ENCODE measurements at regions not wholly inside any gene's neighbourhood (a gene's known extent, or its start where the extent isn't known, plus 50 kb on each side); places are given as distances from the start of the nearest gene placed in this dataset.

GRCh38 chr6:104252276-104252675, 607.4 kb downstream of the HACE1 start:
- H3K4me3 ChIP-seq (ENCODE audit: low read depth in 2 of 2, low read length in 1 of 2), result no peak overlapping the region
- H3K9ac ChIP-seq, result no peak overlapping the region
- POLR2A ChIA-PET, result no interaction called here
- no peaks in the 10 kb centered on the region for H3F3A ChIP-seq (replicated peaks; ENCODE audit: insufficient read depth)
- H3K79me2 ChIP-seq (ENCODE audit: insufficient read depth), result no peaks in the 10 kb centered on the region
- H3K36me3 ChIP-seq (replicated peaks in 1 of 2; ENCODE audit: control insufficient read depth in 1 of 2, insufficient read depth in 2 of 2, low read length in 1 of 2), result no peaks in the 10 kb centered on the region
- TF ChIP-seq GABPA (IDR thresholded peaks at IDR 0.05; ENCODE audit: low read depth) (no peak), MAX (IDR thresholded peaks at IDR 0.05; ENCODE audit: low read depth) (no peak), IRF3 (IDR thresholded peaks at IDR 0.05; ENCODE audit: low read depth, low read length) (no peak), TCF12 (IDR thresholded peaks at IDR 0.05) (no peak), RAD21 (IDR thresholded peaks at IDR 0.05; ENCODE audit: low read length) (no peak), RFX5 (IDR thresholded peaks at IDR 0.05; ENCODE audit: low read length) (no peak), FOXJ3 (CRISPR knock-in tag; IDR thresholded peaks at IDR 0.05) (no peak), GATA2 (CRISPR knock-in tag; IDR thresholded peaks at IDR 0.05) (no peak), CHD2 (IDR thresholded peaks at IDR 0.05; ENCODE audit: low read length, partially characterized antibody) (no peak), REST (IDR thresholded peaks at IDR 0.05; ENCODE audit: low read depth, low read length) (no peak)
- CTCF ChIA-PET, result no interaction called here
- H2AFZ ChIP-seq (ENCODE audit: low read depth), result no peak overlapping the region
- DNase-seq, result no peak
- H3K9me2 ChIP-seq, result no peaks in the 10 kb centered on the region
- H3K4me1 ChIP-seq (ENCODE audit: control insufficient read depth in 1 of 2, insufficient read depth in 2 of 2, low read depth in 1 of 2, low read length in 1 of 2), result no peaks in the 10 kb centered on the region
- H4K20me1 ChIP-seq (ENCODE audit: insufficient read depth), result no peaks in the 10 kb centered on the region
- H3K4me2 ChIP-seq, result no peak overlapping the region
- no peaks in the 10 kb centered on the region for H3K27me3 ChIP-seq (ENCODE audit: insufficient read depth)
- no peaks in the 10 kb centered on the region for H3K9me3 ChIP-seq
- no peak overlapping the region for H3K27ac ChIP-seq (ENCODE audit: low read depth in 2 of 2, low read length in 1 of 2)

GRCh38 chr6:104251651-104252050, 608.1 kb downstream of the HACE1 start:
- ChIA-PET POLR2A (no interaction called here), CTCF (no interaction called here)
- H3K9me2 ChIP-seq, result no peaks in the 10 kb centered on the region
- H3K36me3 ChIP-seq (replicated peaks in 1 of 2; ENCODE audit: control insufficient read depth in 1 of 2, insufficient read depth in 2 of 2, low read length in 1 of 2), result no peaks in the 10 kb centered on the region
- no peaks in the 10 kb centered on the region for H3K79me2 ChIP-seq (ENCODE audit: insufficient read depth)
- no peaks in the 10 kb centered on the region for H3F3A ChIP-seq (replicated peaks; ENCODE audit: insufficient read depth)
- H3K27me3 ChIP-seq (ENCODE audit: insufficient read depth), result no peaks in the 10 kb centered on the region
- H3K9ac ChIP-seq, result no peak overlapping the region
- H3K4me2 ChIP-seq, result no peak overlapping the region
- no peaks in the 10 kb centered on the region for H3K9me3 ChIP-seq
- TF ChIP-seq SIN3A (IDR thresholded peaks at IDR 0.05; ENCODE audit: borderline replicate concordance, low read depth, low read length) (no peak), GATA2 (CRISPR knock-in tag; IDR thresholded peaks at IDR 0.05) (no peak), MAX (IDR thresholded peaks at IDR 0.05; ENCODE audit: low read depth) (no peak), MEF2A (IDR thresholded peaks at IDR 0.05; ENCODE audit: borderline replicate concordance, low read depth) (no peak), SMC3 (IDR thresholded peaks at IDR 0.05; ENCODE audit: low read depth, low read length) (no peak), NRF1 (IDR thresholded peaks at IDR 0.05; ENCODE audit: low read depth, low read length) (no peak), GABPA (IDR thresholded peaks at IDR 0.05; ENCODE audit: low read depth) (no peak), FOSL2 (IDR thresholded peaks at IDR 0.05; ENCODE audit: borderline replicate concordance, low read depth) (no peak), RCOR1 (IDR thresholded peaks at IDR 0.05; ENCODE audit: low read length) (no peak), EZH2phosphoT487 (IDR thresholded peaks at IDR 0.05; ENCODE audit: borderline replicate concordance, low read depth) (no peak), ZBTB33 (IDR thresholded peaks at IDR 0.05; ENCODE audit: borderline replicate concordance, low read depth) (no peak), NFIC (IDR thresholded peaks at IDR 0.05; ENCODE audit: borderline replicate concordance) (no peak), JUND (IDR thresholded peaks at IDR 0.05) (no peak), POLR2AphosphoS5 (IDR thresholded peaks at IDR 0.05; ENCODE audit: low read depth, low read length) (no peak), RFX5 (IDR thresholded peaks at IDR 0.05; ENCODE audit: low read length) (no peak), MXI1 (IDR thresholded peaks at IDR 0.05; ENCODE audit: low read depth, low read length) (no peak)
- no peaks in the 10 kb centered on the region for H4K20me1 ChIP-seq (ENCODE audit: insufficient read depth)
- H3K4me1 ChIP-seq (ENCODE audit: control insufficient read depth in 1 of 2, insufficient read depth in 2 of 2, low read depth in 1 of 2, low read length in 1 of 2), result no peaks in the 10 kb centered on the region
- no peak overlapping the region for H2AFZ ChIP-seq (ENCODE audit: low read depth)
- H3K27ac ChIP-seq (ENCODE audit: low read depth in 2 of 2, low read length in 1 of 2), result no peak overlapping the region
- DNase-seq, result no peak
- WGBS (ENCODE audit: low lambda C conversion rate), result no CpG with 5 or more reads among the region's 2 CpGs
- no peak overlapping the region for H3K4me3 ChIP-seq (ENCODE audit: low read depth in 2 of 2, low read length in 1 of 2)
